Activated B cell treated with CpG ODN at 0.5 μM for 24 hours (primary cell): ENCODE measurements at regions not wholly inside any gene's neighbourhood (a gene's known extent, or its start where the extent isn't known, plus 50 kb on each side); places are given as distances from the start of the nearest gene placed in this dataset.

Source experiments
- ATAC-seq: fragments of 200-7000 bp; cut with Tn5 transposase; one replicate; pipeline ENCODE4 v1.10.0; 2021; ENCODE audit warnings: low read depth, mild to moderate bottlenecking, moderate library complexity
- CTCF ChIA-PET: fragments of 350-600 bp; sonication (Branson Sonifier 250); formaldehyde crosslinking; loops from one replicate; lab custom pipeline; 2021; ENCODE audit warnings: antibody characterized with exemption; lab: Charles Lee
- POLR2A ChIA-PET: fragments of 350-600 bp; sonication (Branson Sonifier 250); formaldehyde crosslinking; loops from one replicate; lab custom pipeline; 2021; ENCODE audit warnings: antibody characterized with exemption; lab: Charles Lee
- DNase-seq: peaks from one replicate; pipeline ENCODE4 v3.0.0; 2022
- H3K27ac Mint-ChIP-seq: one replicate; pipeline ENCODE4 v1.8.0; 2020; ENCODE audit warnings: mixed read lengths
- H3K27me3 Mint-ChIP-seq: one replicate; pipeline ENCODE4 v1.8.0; 2021; ENCODE audit warnings: mixed read lengths
- H3K36me3 Mint-ChIP-seq: one replicate; pipeline ENCODE4 v1.8.0; 2021; ENCODE audit warnings: low read depth, mixed read lengths
- H3K4me1 Mint-ChIP-seq: one replicate; pipeline ENCODE4 v1.8.0; 2021; ENCODE audit warnings: mixed read lengths
- H3K4me3 Mint-ChIP-seq: one replicate; pipeline ENCODE4 v1.8.0; 2020; ENCODE audit warnings: mild to moderate bottlenecking, mixed read lengths
- H3K9me3 Mint-ChIP-seq: one replicate; pipeline ENCODE4 v1.8.0; 2020; ENCODE audit warnings: mixed read lengths
- CTCF ChIP-seq: fragments of 200-600 bp; IDR thresholded peaks from one replicate; pipeline ENCODE4 v1.8.0; 2022; ENCODE audit warnings: antibody characterized with exemption, mild to moderate bottlenecking
- intact Hi-C: fragments of 100-400 bp; cut with micrococcal nuclease; formaldehyde crosslinking; loops from one replicate; pipeline ENCODE4 v1.15.1; 2024

GRCh38 chr11:111039982-111040381 is 205.5 kb upstream of the POU2AF2 start:
- Mint-ChIP-seq H3K27ac (no peak overlapping the region), H3K27me3 (no peaks in the 10 kb centered on the region), H3K36me3 (peaks cover 3% of the 10 kb centered on the region), H3K9me3 (peaks cover 12% of the 10 kb centered on the region), H3K4me3 (no peak overlapping the region), H3K4me1 (no peaks in the 10 kb centered on the region)
- no peak for ATAC-seq
- ChIA-PET POLR2A (no interaction called here), CTCF (no interaction called here)
- intact Hi-C loops = no loop called here
- no peak for DNase-seq
- no peak for TF ChIP-seq CTCF

- no peaks in the 10 kb centered on the region for H3K4me1 Mint-ChIP-seq
- H3K27me3 Mint-ChIP-seq = no peaks in the 10 kb centered on the region
- ChIA-PET CTCF (no interaction called here), POLR2A (no interaction called here)
- H3K27ac Mint-ChIP-seq = no peak overlapping the region
- H3K36me3 Mint-ChIP-seq = peaks cover 3% of the 10 kb centered on the region
- no peak overlapping the region for H3K4me3 Mint-ChIP-seq
- DNase-seq = no peak
- TF ChIP-seq CTCF = no peak
- intact Hi-C loops = no loop called here
- H3K9me3 Mint-ChIP-seq = peaks cover 18% of the 10 kb centered on the region
- ATAC-seq = no peak
Observed at GRCh38 chr11:111035746-111036145, 209.8 kb upstream of the POU2AF2 start.

GRCh38 chr11:111026241-111026640 is 219.3 kb upstream of the POU2AF2 start:
- Mint-ChIP-seq H3K9me3 (peaks cover 24% of the 10 kb centered on the region), H3K36me3 (no peaks in the 10 kb centered on the region), H3K4me3 (no peak overlapping the region), H3K4me1 (peaks cover 12% of the 10 kb centered on the region), H3K27ac (no peak overlapping the region), H3K27me3 (peaks cover 9% of the 10 kb centered on the region)
- ATAC-seq = no peak
- no peak for DNase-seq
- intact Hi-C loops = no loop called here
- ChIA-PET CTCF (no interaction called here), POLR2A (no interaction called here)
- TF ChIP-seq CTCF = no peak

GRCh38 chr11:111021131-111021530 is 224.4 kb upstream of the POU2AF2 start:
- TF ChIP-seq CTCF = no peak
- Mint-ChIP-seq H3K36me3 (no peaks in the 10 kb centered on the region), H3K27me3 (peaks cover 9% of the 10 kb centered on the region), H3K4me3 (no peak overlapping the region), H3K9me3 (no peaks in the 10 kb centered on the region), H3K27ac (no peak overlapping the region), H3K4me1 (peaks cover 9% of the 10 kb centered on the region)
- DNase-seq (no peak), ATAC-seq (no peak)
- ChIA-PET POLR2A (no interaction called here), CTCF (no interaction called here)
- intact Hi-C loops = no loop called here

- no peak overlapping the region for H3K27ac Mint-ChIP-seq
- H3K27me3 Mint-ChIP-seq = peaks cover 9% of the 10 kb centered on the region
- no peaks in the 10 kb centered on the region for H3K9me3 Mint-ChIP-seq
- intact Hi-C loops = no loop called here
- TF ChIP-seq CTCF = no peak
- ATAC-seq (no peak), DNase-seq (no peak)
- no peaks in the 10 kb centered on the region for H3K36me3 Mint-ChIP-seq
- H3K4me3 Mint-ChIP-seq = no peak overlapping the region
- ChIA-PET POLR2A (no interaction called here), CTCF (no interaction called here)
- peaks cover 2% of the 10 kb centered on the region for H3K4me1 Mint-ChIP-seq
Observed at GRCh38 chr11:111019871-111020670, 225.5 kb upstream of the POU2AF2 start.
